Natural killer cell treated with Interleukin-12 subunit alpha and Interleukin-12 subunit beta and Interleukin-15 and Interleukin-18, amount 100 ng/mL, for 72 hours (primary cell): ENCODE measurements at regions not wholly inside any gene's neighbourhood (a gene's known extent, or its start where the extent isn't known, plus 50 kb on each side); places are given as distances from the start of the nearest gene placed in this dataset.

ENCODE experiments used
- ATAC-seq, 2 donors: fragments of 150-1000 bp; cut with Tn5 transposase in 1 of 2; sonication (Bioruptor Pico), chemical (Tn5 transposase) in 1 of 2; 2 replicates each; pipeline ENCODE4 v1.10.0; 2021
- DNase-seq: peaks from one replicate; pipeline ENCODE4 v3.0.0; 2022; ENCODE audit warnings: low spot score
- H3K27ac Mint-ChIP-seq, 2 donors: 1 replicate in 1 of 2; 2 replicates in 1 of 2; pipeline ENCODE4 v1.8.0; 2022; ENCODE audit warnings: mixed read lengths in 2 of 2, mild to moderate bottlenecking in 1 of 2, moderate library complexity in 1 of 2
- H3K27me3 Mint-ChIP-seq, 2 donors: 1 replicate in 1 of 2; 2 replicates in 1 of 2; pipeline ENCODE4 v1.8.0; 2022; ENCODE audit warnings: mixed read lengths in 2 of 2
- H3K36me3 Mint-ChIP-seq: one replicate; pipeline ENCODE4 v1.8.0; 2022; ENCODE audit warnings: mixed read lengths
- H3K4me1 Mint-ChIP-seq, 2 donors: 1 replicate in 1 of 2; 2 replicates in 1 of 2; pipeline ENCODE4 v1.8.0; 2022; ENCODE audit warnings: low read depth in 2 of 2, mixed read lengths in 2 of 2, mild to moderate bottlenecking in 1 of 2
- H3K4me3 Mint-ChIP-seq: one replicate; pipeline ENCODE4 v1.8.0; 2022; ENCODE audit warnings: mixed read lengths
- H3K9me3 Mint-ChIP-seq: 2 replicates; pipeline ENCODE4 v1.8.0; 2022; ENCODE audit warnings: mixed read lengths

DNA sequence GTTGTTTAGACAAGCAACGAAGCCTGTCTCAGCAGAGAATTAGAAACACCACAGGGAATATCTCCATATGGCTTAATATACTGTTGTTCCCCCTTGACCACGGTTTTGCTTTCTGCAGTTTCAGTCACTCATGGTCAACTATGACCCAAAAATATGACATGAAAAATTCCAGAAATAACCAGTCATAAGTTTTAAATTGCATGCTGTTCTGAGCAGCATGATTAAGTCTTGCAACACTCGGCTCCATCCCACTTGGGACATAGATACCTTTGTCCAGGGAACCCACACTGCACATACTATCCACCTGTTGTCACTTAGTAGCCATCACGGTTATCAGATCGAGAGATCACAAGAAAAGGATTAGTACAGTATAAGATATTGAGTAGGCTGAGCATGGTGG is 60.7 kb upstream of the FOXK1 start:
- Mint-ChIP-seq H3K9me3 (peaks cover 3% of the 10 kb centered on the region), H3K4me1 (no peaks in the 10 kb centered on the region), H3K36me3 (no peaks in the 10 kb centered on the region), H3K27me3 (peaks cover 10 to 12% of the 10 kb centered on the region in 2 donors), H3K4me3 (no peak overlapping the region), H3K27ac (no peak overlapping the region)
- DNase-seq (no peak), ATAC-seq (no peak)

DNA sequence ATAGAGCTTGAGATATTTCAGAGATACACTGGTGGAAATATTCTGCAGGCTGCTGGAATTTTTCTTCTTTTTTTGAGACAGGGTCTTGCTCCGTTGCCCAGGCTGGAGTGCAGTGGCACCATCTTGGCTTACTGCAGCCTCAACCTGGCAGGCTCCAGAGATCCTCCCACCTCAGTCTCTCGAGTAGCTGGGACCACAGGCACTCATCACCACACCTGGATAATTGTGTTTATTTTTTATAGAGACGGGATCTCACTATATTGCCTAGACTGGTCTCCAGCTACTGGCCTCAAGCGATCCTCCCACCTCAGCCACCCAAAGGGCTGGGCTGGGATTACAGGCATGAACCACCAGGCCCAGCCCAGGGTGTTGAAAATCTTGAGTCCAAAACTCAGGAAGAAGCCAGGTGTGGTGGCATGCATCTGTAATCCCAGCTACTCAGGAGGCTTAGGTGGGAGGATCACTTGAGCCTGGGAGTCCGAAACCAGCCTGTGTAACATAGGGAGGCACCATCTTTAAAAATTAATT is 55.7 kb upstream of the FOXK1 start:
- DNase-seq (no peak), ATAC-seq (no peak)
- no peaks in the 10 kb centered on the region for H3K4me1 Mint-ChIP-seq
- no peak overlapping the region for H3K27ac Mint-ChIP-seq
- peaks cover 3% of the 10 kb centered on the region for H3K9me3 Mint-ChIP-seq
- no peaks in the 10 kb centered on the region for H3K36me3 Mint-ChIP-seq
- no peak overlapping the region for H3K4me3 Mint-ChIP-seq
- peaks cover 10 to 13% of the 10 kb centered on the region in 2 donors for H3K27me3 Mint-ChIP-seq

DNA sequence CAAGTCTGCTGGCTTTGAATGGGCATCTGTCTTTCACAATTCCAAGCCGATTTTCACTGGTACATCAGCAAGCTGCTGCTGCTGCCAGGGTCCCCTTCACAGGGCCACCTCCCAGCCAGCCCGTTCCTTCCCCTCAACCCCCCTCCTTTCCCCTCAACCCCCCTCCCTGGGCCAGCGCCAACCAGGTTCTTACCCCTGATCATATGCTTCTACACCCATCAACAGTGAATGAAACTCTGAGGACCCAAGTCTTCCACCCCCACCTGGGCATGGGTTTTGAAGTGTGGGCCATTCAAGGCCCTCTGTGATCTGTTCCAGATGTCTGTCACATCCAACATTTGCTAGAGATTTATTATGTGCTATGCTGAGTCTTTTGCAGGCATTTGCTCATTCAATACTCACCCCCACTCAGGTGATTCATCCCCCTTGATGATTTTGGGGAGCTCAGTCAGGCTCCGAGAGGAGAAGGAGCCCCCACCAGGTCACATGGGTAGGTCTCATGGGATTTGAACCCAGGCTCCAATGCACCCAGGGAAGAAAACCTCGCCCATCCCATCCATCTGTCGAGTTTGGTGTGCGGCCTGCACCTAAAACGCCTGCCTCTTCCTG is 52.7 kb upstream of the FOXK1 start:
- no peak for ATAC-seq
- no peaks in the 10 kb centered on the region for H3K4me1 Mint-ChIP-seq
- no peak for DNase-seq
- H3K27ac Mint-ChIP-seq: no peak overlapping the region
- no peak overlapping the region for H3K4me3 Mint-ChIP-seq
- peaks cover 10 to 14% of the 10 kb centered on the region in 2 donors for H3K27me3 Mint-ChIP-seq
- H3K36me3 Mint-ChIP-seq: no peaks in the 10 kb centered on the region
- H3K9me3 Mint-ChIP-seq: no peaks in the 10 kb centered on the region

DNA sequence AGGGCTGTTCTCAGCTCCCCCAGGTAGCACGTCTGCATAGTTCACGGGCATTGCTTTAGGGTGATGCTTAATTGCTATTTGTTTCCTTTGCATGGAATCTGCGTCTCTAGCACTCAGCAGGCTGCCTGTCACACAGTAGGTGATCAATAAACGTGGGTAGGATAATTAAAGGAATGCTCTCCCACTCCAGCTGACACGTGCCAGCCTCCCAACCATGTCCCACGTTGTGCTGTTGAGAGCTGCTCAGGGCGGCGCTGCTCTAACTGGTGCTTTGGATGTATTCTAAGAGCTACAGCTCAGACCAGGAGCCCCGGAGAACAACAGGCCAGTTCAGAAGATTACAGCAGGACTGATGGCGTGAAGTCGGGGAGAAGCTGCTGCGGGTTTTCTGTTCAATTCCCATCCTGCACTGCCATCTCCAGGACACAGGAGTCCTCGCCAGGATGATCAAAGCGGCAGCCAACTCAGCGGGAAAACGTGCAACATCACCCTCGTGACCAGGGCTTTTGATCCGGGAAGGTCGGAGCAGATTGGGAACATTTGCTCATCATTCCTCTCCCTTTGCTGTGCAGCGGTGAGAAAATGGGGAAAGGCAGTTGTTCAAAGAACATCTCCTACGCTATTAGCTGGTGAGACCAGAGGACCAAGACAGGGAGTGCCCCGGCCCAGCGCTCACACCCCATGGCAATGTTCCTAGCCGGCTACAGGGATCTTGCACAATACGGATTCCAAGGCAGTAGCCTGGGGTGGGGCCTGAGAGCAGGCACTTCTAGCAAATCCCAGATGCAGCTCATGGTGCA is 50.5 kb upstream of the FOXK1 start:
- no peak for DNase-seq
- H3K36me3 Mint-ChIP-seq: no peaks in the 10 kb centered on the region
- H3K27ac Mint-ChIP-seq: no peak overlapping the region
- no peaks in the 10 kb centered on the region for H3K4me1 Mint-ChIP-seq
- no peak for ATAC-seq
- no peaks in the 10 kb centered on the region for H3K9me3 Mint-ChIP-seq
- H3K4me3 Mint-ChIP-seq: no peak overlapping the region
- peaks cover 0 to 5% of the 10 kb centered on the region in 2 donors for H3K27me3 Mint-ChIP-seq
